ENCODE measurements at regions not wholly inside any gene's neighbourhood (a gene's known extent, or its start where the extent isn't known, plus 50 kb on each side); places are given as distances from the start of the nearest gene placed in this dataset.

DNA sequence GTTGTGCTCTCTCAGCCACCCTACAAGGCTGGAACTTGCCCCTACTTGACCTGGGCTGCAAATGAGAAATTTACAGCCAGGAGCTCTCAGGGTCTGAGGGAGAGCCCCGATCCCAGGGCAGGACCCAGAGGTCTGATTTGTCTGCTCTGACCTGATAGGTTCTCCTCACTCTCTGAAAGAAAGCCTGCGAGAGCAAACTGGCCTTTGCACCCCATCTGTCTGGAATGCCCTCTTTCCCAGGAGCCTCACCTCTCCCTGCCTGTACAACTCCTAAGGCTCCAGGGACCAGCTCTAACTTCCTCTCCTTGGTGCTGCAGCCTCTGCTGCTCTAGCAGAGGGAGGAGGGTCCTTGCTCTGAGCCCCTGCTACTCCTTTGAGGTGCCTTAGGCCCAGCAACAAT, 137.8 kb downstream of the UQCRFS1 start:
- DNase-seq (ENCODE audit: extremely low read depth, low read depth), result no peak
- TF ChIP-seq, protein P1, sequence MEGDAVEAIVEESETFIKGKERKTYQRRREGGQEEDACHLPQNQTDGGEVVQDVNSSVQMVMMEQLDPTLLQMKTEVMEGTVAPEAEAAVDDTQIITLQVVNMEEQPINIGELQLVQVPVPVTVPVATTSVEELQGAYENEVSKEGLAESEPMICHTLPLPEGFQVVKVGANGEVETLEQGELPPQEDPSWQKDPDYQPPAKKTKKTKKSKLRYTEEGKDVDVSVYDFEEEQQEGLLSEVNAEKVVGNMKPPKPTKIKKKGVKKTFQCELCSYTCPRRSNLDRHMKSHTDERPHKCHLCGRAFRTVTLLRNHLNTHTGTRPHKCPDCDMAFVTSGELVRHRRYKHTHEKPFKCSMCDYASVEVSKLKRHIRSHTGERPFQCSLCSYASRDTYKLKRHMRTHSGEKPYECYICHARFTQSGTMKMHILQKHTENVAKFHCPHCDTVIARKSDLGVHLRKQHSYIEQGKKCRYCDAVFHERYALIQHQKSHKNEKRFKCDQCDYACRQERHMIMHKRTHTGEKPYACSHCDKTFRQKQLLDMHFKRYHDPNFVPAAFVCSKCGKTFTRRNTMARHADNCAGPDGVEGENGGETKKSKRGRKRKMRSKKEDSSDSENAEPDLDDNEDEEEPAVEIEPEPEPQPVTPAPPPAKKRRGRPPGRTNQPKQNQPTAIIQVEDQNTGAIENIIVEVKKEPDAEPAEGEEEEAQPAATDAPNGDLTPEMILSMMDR (IDR thresholded peaks at IDR 0.05; ENCODE audit: low read depth, low read length, missing control alignments), result no peak
- no peak overlapping the region for H3K4me3 ChIP-seq (replicated peaks; ENCODE audit: low read depth, low read length)

DNA sequence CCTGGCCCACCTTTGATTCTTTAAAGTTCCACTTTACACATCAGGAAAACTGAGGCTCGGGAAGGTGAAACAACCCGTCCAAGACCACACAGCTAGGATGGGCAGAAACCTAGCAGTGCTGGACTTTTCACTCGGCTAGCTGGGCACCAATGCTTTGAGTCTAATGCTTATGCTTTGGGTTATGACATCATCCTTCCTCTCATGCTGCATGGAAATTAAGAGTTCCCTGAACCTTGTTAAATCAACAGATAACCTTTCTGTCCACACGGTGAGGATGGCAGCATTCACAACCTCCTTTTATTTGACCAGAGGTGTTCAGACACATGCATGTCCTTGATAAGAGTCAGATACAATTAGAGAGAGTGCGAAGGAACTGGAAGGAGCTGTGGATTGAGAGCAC, 138.4 kb downstream of the UQCRFS1 start:
- no peak for DNase-seq (ENCODE audit: extremely low read depth, low read depth)
- no peak overlapping the region for H3K4me3 ChIP-seq (replicated peaks; ENCODE audit: low read depth, low read length)
- TF ChIP-seq, protein P1 (IDR thresholded peaks at IDR 0.05; ENCODE audit: low read depth, low read length, missing control alignments), result no peak

DNA sequence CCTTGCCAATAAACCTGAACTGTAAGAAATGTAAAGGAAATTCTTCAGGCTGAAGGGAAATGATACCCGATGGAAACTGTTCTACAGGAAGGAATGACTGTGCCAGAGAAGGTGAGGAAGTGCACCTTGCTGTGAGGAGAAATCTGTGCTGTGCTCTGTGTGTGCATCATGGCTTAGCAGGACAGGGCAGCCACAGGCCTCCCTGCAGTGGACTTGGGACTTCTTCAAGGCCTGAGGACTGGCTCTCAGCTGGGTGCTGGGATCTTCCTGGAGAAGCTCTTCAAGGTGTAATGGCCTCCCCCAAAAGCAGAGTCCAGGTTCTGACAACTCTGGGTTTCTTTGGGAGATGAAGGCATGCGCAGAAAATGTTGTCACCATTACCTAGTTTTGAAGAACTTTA, 145.1 kb downstream of the UQCRFS1 start:
- TF ChIP-seq, protein P1 (IDR thresholded peaks at IDR 0.05; ENCODE audit: low read depth, low read length, missing control alignments), result no peak
- no peak for DNase-seq (ENCODE audit: extremely low read depth, low read depth)
- no peak overlapping the region for H3K4me3 ChIP-seq (replicated peaks; ENCODE audit: low read depth, low read length)

DNA sequence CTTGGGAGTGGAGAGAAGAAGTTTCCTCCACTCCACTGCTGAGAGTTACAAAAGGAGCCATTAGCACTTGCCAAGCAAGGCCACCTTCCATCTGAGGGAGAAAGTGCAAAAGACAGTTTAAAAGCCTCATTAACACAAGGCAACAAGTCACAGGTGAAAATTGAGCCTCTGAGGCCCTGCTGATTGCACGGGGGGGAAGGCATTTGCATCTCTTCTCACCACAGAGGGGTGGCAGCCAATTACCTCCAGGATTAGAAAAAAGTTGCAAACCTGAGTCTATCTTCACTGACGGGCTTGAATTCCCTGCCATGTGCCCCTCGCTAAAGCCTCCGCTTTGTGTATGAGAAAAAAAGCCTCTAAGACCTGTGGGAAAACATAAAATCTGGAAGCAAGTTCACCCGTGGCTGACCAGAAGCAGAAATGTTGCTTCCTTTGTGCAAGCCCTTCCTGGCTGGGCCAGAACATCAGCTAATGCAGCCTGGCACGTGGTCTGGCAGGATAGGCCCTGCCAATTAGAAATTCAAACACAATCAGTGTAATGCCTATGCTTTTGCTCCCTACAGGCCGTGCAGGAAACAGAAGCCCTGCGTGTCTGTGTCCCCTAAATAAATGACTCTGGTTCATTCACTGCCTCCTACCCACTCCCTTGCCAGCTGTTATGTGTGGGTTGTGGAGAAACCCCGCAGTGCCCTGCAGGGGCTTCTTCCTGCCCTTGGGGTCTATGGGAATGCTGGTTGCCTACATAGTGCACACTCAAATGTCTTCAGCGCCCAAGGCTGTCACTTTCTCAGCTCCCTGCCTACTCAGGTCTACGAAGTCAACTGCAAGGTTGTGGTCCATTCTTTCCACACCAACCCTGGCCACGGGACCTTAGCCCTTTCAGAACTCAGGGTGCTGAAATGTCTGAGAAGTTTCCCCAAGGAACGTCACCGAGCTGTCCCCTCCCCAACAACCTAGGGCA, 150.2 kb downstream of the UQCRFS1 start:
- no peak for DNase-seq (ENCODE audit: extremely low read depth, low read depth)
- no peak overlapping the region for H3K4me3 ChIP-seq (replicated peaks; ENCODE audit: low read depth, low read length)
- TF ChIP-seq, protein P1 (IDR thresholded peaks at IDR 0.05; ENCODE audit: low read depth, low read length, missing control alignments), result no peak

DNA sequence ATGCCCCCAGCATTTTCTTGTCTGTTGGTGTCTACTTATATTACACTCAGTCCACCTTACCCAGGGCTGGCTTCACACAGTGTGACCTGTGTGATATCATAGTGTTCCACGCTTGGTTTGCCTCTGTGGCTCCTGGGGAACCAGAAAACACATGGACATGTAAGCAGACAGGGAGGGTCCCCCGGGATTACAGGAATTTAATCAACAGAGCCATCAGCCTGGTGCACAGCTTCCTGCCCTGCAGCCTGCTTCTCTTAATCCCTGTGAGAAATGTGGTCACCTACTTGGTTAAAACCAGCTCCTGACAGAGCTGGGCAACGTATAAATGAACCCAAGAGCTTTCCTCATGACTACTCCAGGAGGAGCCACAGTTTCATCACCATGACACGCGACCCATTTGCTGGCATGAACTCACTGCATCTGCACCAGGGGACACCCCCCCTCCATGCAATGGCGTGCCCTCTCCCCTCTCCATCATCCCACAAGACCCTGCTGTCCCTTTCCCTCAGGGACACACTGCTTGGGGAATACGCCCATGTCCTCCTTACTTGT, 152.1 kb downstream of the UQCRFS1 start:
- TF ChIP-seq, protein P1 (IDR thresholded peaks at IDR 0.05; ENCODE audit: low read depth, low read length, missing control alignments), result no peak
- H3K4me3 ChIP-seq (replicated peaks; ENCODE audit: low read depth, low read length), result no peak overlapping the region
- no peak for DNase-seq (ENCODE audit: extremely low read depth, low read depth)

DNA sequence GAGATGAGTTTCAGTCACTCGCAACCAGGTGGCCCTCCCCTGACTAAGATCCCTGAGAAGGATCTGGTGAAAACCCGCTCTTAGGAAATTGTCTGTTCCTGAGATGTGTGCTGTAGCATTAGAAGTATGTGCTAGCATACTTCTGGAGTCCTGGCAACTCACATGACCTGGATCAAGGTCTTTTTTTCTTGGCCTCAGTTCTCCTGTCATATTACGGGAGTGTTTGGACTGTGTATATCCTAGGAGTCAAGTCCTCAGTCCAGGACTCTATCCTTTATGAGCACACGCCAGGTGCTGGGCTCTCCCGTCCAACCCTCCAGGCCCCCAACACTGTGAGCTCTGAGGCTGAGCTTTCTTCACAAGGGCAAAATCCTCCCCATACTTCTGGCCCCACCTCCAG, 156.4 kb downstream of the UQCRFS1 start:
- TF ChIP-seq, protein P1 (IDR thresholded peaks at IDR 0.05; ENCODE audit: low read depth, low read length, missing control alignments), result no peak
- DNase-seq (ENCODE audit: extremely low read depth, low read depth), result no peak

More for the DNA sequence above, 156.4 kb downstream of the UQCRFS1 start:
- H3K4me3 ChIP-seq (replicated peaks; ENCODE audit: low read depth, low read length), result no peak overlapping the region
